GM21825 (cell line): ENCODE measurements at regions not wholly inside any gene's neighbourhood (a gene's known extent, or its start where the extent isn't known, plus 50 kb on each side); places are given as distances from the start of the nearest gene placed in this dataset.

ENCODE experiments used
- ATAC-seq: cut with Tn5 transposase; IDR thresholded peaks from one replicate; pipeline ENCODE4 v1.9.1; 2021; ENCODE audit warnings: mild to moderate bottlenecking, moderate library complexity; ENCODE audit not compliant: unreplicated experiment

DNA sequence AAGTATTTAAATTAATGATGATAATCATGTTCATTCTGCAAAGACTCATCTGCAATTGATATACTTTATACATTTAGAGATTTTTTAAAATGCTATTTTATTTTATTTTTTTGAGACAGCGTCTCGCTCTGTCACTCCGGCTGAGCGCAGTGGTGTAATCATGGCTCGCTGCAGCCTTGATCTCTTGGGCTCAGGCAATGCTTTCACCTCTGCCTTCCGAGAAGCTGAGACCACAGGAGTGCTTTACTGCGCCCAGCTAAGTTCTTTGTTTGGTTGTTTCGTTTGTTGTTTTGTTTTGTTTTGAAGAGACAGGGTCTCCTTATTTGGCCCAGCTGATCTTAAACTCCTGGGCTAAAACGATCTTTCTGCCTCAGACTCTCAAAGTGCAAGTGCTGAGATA lies 1541.0 kb downstream of the PCDH7 start:
- ATAC-seq: no peak

DNA sequence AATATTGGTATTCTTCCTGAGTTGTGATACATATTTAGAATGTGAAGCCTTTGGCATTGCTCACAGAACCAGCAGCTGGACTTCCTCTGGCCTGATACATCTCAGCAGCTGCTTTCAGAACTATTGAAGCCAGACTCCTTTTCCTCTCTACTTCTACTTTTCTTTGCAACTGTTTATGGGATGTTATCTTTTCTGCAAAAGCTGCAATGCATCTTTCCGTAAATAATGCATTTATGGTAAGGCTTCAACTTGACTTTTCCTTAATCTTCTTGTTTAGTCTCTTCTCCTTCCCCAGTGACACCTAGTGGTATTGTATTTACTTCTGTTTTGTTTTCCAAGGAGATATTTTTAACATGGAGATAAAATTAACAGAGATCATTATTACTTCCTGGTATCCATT lies 1548.7 kb downstream of the PCDH7 start:
- no peak for ATAC-seq

DNA sequence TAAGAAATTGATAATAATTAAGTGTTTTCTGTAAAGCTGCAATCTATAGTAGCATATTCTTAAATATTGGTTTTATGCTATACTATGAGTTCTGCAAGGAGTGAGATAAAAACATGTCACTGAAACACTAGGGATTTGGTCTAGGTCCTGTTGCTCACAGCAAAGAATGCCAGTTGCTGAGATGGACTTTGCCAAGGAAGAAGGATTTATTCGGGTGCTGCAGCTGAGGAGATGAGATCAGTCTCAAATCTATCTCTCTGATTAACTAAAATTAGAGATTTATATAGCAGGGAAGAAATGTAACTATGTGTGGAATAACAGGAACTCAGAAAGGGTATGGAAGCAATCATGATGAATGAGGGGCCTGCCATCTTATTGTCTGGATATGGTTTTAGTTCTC lies 1569.9 kb downstream of the PCDH7 start:
- ATAC-seq: no peak

DNA sequence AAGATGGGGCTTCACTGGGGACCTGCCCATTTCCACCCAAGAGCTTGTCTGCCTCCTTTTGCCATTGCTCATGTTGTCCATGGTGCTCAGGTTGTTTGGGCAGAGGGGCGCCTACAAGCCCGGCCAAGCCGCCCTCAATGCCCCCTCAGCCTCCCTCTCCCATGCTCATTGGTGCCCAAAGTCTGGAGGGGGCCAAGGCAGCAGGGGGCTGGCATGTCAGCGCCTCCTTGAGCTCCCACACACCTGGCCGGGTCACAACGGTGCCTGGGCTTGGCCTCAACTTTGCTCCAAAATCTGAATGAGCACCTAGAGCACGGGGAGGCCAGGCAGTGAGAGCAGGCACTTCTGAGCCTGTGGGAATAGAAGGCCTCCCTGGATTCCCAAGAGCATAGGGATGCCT lies 1598.8 kb downstream of the PCDH7 start:
- no peak for ATAC-seq

DNA sequence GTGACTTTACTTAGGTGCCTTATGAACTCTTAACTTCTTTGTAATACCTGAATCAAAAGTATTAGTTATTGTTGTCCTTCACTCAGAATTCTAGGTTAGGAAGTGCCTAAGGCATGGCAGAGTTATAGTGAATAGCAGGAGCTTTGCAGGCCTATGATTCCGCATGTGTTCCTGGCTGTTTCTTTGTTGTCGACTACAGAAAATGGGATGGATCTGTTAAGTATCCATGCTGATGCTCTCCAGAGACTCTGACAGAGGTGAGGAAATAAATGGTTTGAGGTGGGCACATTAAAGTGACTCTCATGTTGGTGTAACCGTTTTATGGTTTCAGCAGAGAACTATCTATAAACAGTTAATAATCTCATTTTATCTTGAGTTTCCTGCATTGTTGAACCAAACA lies 1601.3 kb downstream of the PCDH7 start:
- no peak for ATAC-seq

DNA sequence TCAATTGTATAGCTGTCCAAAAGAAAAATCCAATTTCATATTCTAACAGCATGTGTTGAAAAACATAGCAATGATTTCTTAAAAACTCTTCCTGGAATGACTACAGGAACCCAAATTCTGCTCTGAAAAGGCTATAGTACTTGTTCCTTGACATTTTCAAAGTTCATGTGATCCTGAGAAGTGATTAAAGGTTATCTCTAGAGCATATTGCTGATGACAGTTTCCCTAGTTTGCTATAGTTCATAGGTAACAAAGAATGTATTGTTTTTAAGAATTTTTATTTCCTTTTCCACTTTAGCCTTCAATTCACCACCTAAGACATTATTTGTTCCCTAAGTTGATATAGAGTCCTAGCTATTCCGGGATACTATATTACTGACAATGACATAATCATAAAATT lies 1614.6 kb downstream of the PCDH7 start:
- no peak for ATAC-seq

DNA sequence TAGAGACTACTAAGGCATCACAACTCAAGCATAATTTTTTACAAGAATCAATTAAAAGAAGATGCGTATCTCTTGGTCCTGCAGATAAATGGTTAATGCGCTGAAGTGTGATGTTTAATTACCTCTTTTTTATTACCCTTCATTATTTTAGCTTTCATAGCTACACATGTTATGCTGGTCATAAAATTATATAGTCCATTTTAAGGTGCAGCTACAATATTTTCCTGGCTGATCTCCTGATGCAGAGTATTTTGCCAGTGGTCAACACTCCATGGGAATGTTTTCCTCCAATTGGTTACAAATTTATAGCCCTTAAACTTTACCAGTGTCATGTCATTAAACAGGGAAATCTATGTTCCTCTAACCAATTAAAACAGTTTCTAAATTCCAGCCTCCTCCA lies 1617.2 kb downstream of the PCDH7 start:
- no peak for ATAC-seq

DNA sequence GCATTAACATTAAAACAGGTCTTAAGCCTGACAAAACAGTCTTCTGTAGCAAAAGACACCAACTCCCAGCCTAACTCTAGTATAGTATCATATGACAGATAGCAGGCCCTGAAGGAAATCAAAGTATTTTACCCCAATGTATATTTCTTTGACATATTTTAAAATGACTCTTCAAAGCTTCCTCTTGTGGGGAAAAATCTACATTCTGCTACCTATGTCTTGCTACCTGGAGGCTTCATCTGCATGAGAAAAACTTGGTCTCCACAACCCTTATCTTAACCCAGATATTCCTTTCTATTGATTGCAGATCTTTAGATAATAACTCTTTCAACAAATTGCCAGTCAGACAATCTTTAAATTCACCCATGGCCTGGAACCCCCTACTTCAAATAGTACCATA lies 1620.4 kb downstream of the PCDH7 start:
- no peak for ATAC-seq

DNA sequence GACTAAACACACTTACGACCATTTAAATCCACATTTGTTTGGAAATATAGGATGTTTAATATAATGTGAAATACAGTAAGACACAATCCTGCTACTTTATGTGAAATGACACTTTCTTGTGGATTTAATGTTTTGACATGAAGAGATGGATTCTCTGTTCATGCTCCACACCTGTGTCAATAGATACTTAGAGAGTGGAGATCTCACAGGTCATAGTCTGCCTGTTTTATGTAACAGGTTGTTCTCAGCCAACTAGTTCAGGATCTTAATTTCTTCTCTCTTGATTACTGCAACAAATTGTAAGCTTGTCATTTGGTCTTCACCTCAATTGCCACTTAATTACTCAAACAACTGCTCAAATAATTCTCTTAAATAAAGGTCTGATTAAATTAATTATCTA lies 1621.2 kb downstream of the PCDH7 start:
- no peak for ATAC-seq

DNA sequence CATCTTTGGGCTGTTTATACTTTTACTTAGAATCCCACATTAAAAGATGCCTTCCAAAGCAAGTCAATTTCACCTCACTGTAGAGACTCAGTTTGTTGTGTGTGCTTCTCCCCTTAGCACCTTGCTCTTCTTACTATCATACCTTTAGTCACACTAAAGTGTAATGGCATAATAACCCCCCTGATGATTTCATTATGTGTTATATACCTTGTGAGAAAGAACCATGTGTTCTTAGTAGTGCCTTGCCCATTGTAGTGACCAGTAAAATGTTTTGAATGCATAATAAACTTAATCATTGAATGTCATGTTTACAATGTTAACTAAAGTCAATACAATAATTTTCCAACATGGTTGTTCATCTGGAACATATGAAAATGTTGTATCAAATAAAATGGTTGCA lies 1621.9 kb downstream of the PCDH7 start:
- ATAC-seq: no peak

DNA sequence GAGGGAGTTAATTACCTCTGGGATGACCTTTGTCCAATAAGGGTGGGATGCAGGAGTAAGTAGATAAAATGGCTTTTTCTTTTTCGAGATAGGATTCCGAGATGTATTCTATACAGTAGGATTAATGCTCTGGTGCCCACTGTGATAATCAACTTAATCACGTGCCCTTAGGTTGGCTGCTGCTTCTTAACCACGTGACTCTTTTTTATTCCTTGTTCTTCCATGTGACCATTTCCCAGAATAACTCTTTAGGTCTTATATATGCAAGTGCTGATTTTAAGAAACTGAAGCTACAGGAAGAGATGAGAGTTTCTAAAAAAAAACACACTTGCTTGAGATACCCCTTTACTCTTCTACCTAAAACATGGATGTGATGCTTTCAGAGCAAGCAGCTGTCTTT lies 1628.9 kb downstream of the PCDH7 start:
- ATAC-seq: no peak

DNA sequence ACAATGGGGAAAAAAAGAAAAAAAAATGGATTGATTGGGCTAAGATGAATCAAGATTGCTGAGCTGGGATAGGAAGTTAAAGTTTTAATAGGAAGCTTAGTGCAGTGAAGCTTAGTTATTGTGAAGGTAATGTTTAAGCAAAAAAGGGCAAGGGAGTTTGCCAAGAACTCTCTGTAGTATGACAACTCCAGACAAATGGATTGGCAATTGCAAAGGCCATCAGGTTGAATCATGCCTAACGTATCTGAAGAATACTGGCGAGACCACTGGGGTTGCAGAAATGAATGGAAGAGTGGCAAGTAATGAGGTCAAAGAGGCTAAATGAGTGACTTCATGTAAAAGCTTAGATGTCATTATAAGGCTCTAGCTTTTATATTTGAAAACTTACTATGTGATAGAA lies 1654.0 kb downstream of the PCDH7 start:
- ATAC-seq: no peak

DNA sequence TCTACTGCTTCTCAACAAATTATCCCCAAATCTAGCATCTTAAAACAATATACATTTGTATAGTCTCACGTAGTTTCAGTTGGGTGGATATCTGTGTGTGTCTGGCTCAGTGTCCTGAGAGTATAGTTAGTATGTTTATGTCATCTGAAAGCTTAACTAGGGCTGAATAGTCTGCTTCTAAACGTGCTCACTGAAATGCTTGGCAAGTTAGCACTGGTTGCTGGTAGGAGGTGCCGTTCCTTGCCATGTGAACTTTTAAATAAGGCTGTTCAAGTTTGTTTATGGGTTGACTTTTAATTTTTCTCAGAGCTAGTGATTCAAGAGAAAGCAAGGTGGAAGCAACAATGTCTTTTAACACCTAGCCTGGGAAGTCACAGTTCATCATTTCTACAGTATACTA lies 1673.6 kb downstream of the PCDH7 start:
- no peak for ATAC-seq

DNA sequence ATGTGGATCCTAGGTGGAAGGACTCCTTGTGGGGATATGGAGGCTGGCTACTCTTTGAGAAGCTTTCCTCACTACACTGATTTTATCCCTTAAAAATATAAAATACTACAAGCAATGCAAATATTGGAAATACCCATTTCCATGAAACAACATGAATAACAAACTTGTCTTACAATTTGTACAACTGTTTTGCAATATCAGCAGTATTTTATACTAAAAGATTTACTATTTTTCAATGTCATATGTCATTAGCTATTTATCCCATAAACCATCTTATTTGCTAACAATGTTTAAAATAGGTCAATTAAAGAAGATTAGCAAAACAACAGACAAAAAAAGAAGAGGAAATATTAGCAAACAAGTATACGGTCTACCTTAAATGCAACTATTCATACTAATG lies 1674.1 kb downstream of the PCDH7 start:
- no peak for ATAC-seq

DNA sequence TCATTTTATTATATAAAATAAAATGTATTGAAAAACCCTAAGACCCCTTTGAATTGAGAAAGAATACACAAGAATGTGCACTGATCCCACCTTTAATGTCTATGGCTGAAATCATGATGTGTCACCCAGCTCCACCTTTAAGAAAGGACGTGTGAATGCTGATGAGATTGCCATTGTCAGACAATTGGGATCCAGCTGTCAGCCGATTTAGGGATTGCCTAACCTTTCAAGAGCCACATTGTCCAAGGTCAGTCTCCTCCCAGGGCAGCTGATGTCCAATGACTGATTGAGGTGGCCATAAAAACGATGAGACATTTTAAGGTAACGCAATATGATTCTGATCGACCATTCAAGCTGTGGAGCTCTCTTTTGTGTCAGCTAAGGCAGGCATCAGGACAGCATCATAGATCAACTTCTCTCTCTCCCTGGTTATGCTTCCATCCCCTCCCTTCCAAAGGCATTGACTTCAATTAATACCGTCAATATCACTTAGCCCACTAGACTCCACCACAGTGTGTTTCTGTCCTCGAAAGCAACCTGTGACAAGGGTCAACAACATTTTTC lies 1676.4 kb downstream of the PCDH7 start:
- no peak for ATAC-seq

DNA sequence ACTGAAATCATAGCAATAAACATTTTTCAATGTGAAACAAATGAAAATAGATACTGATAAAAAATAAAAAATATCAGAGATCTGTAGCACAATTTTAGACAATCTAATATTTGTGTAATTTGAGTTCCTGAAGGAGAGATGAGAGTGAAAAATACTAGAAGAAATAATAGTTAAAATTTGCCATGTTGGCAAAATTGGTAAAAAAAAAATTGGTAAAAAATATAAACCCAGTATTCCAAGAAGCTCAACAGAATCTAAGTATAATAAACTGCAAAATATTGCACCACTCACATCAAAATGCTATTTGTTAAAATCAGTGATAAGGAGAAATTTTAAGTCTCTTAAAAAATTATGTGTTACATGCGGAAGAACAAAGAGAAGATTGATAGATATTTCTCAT lies 1680.7 kb downstream of the PCDH7 start:
- no peak for ATAC-seq

DNA sequence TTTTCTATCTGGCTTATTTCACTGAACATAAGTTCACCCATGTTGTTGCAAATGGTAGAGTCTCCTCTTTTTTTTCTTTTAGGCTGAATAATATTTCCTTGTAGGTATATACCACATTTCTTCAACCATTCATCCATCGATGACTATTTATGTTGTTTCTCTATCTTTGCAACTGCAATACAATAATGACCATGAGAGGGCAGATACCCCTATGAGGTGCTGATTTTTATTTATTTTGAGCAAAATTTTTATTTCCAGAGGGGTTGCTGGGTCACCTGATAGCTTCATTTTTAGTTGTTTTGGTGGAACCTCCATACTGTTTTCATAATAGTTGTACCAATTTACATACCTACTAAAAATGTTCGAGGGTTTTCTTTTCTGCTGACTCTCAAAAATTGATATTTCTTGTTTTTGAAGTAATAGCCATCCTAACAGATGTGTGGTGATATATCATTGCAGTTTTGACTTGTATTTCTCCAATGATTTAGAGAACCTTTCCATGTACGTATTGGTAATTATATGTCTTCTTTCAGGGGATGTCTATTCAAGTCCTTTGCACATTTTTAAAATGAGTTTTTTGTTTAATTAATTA lies 1697.0 kb downstream of the PCDH7 start:
- no peak for ATAC-seq

DNA sequence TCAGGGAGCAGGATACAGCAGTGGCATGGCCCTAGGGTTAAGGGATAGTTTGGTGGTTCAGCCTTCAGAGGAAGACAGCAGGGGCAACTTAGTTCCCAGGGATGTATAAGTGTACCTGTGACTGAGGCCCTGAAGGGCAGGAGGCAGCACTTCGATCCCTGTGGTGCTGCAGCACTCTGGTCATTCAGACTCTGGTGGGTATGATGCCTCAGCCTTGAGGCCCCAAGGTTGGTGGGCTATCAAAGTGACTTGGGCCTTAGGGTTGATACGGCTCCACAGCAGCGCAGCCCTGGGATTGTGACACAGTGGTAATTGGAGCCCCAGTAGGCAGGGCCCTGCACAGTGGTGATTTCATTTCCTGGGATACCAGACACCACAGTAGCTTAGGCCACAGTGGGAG lies 1703.1 kb downstream of the PCDH7 start:
- no peak for ATAC-seq

DNA sequence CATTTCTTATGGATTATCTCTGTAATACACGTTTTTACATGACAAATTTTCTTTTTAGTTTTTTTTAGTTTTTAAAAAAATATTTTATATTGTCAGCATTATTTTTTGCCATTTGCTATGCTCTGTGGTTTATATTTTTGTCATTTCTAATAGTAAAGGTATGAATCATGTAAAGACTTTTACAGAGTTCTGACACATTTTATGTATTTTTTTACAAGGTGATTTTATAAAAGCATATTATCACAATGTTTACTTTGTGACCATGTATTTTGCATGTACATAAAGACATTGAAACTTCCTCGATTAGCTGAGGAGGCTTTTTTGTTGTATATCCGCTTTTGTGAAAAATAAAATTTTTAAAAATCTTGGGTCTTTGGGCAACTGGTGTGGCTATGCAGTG lies 1705.1 kb downstream of the PCDH7 start:
- no peak for ATAC-seq

DNA sequence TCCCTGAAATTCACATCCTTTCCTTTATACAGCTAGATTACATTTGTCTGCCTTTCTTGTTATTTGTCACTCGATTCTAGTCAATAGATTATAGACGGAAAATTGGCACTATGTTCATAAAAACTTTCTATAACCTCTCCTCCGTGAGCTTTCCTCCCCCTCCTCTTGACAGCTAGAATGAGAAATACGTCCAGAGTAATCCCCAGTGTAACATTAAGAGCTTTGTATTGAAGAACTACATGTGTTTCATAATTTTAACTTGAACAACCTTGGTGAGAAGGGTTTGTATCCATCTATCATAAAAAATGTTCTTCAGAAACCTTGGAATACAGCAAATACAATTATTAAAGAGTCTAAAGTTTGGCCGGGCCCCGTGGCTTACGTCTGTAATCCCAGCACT lies 1707.4 kb downstream of the PCDH7 start:
- ATAC-seq: no peak

DNA sequence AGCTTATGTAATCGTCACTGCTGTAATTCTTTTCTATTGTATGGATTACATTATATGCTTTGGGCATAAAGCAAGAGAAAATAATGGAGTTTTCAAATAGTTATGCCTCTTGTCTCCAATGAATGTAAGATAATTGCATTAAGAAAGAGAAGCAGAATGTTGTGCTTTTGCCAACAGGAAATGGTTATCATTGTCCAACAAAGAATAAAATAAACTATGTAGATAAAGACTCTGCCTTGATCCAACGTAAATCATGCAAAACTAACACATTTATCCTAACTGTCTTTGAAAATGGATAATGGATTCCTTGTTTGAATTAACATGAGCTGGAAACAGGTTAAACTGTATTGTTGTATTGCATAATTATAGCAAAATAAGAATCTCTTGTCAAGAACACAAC lies 1709.0 kb downstream of the PCDH7 start:
- no peak for ATAC-seq

DNA sequence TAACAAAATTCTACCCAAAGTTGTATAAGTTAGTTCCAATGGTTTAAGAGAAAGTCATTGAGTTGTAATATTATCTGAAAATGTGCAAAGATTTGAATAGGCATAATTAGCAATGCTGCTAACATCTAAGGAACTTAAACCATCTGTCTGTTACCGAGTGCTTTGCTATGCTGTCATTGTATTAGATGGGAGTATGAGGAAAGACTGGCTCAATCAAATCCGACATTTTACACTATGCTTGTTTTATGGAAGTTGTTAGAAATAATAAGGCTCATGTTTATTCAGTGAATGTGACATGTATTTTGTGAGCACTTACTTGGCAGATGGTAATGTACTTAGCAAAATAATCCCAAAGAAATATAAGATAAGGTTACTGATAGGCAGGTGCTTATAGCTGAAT lies 1715.1 kb downstream of the PCDH7 start:
- no peak for ATAC-seq

DNA sequence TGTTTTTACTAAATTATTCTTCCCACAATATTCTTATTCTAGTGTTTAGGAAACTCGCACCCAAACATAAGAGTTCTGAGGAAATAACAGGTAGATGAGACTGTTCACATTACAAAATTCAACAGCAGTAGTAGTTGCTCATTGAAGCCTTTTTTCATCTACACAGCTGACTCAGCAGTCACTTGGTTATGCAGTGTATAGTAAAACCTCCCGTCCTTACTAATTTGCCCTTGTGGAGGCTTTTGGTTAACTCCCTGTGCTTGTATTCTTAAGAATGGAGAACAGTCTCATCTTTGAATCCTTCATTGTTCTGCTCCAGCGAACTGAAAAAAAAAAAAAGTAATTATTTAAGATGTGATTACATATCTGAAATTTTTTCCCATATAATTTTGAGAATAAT lies 1716.6 kb downstream of the PCDH7 start:
- no peak for ATAC-seq
